ENCODE measurements at regions not wholly inside any gene's neighbourhood (a gene's known extent, or its start where the extent isn't known, plus 50 kb on each side); places are given as distances from the start of the nearest gene placed in this dataset.

GRCh38 chr9:82231411-82231810 lies 242.8 kb downstream of the SPATA31D1 start:
- no peak for FAIRE-seq

GRCh38 chr9:82234160-82234943 lies 245.8 kb downstream of the SPATA31D1 start:
- FAIRE-seq: no peak

- FAIRE-seq: no peak
These were observed 253.9 kb downstream of the SPATA31D1 start for GRCh38 chr9:82242285-82242963.

- FAIRE-seq: no peak
These were observed 258.7 kb downstream of the SPATA31D1 start for GRCh38 chr9:82247318-82247717.

- no peak for FAIRE-seq
These were observed 263.5 kb downstream of the SPATA31D1 start for GRCh38 chr9:82252116-82252515.

GRCh38 chr9:82254646-82255367 lies 266.2 kb downstream of the SPATA31D1 start:
- no peak for FAIRE-seq

- no peak for FAIRE-seq
These were observed 267.1 kb downstream of the SPATA31D1 start for GRCh38 chr9:82255481-82256176.

GRCh38 chr9:82260691-82261090 lies 272.1 kb downstream of the SPATA31D1 start:
- FAIRE-seq: no peak

- FAIRE-seq: no peak
These were observed 275.0 kb downstream of the SPATA31D1 start for GRCh38 chr9:82263619-82264018.

GRCh38 chr9:82271106-82271561 lies 282.6 kb downstream of the SPATA31D1 start:
- FAIRE-seq: no peak

- FAIRE-seq: no peak
These were observed 284.5 kb downstream of the SPATA31D1 start for GRCh38 chr9:82273121-82273520.

- no peak for FAIRE-seq
These were observed 286.8 kb downstream of the SPATA31D1 start for GRCh38 chr9:82275258-82275927.

GRCh38 chr9:82281066-82281465 lies 292.5 kb downstream of the SPATA31D1 start:
- no peak for FAIRE-seq

GRCh38 chr9:82284758-82285157 lies 296.2 kb downstream of the SPATA31D1 start:
- no peak for FAIRE-seq

GRCh38 chr9:82295181-82295580 lies 306.6 kb downstream of the SPATA31D1 start:
- no peak for FAIRE-seq

GRCh38 chr9:82299870-82300269 lies 311.3 kb downstream of the SPATA31D1 start:
- FAIRE-seq: no peak

- no peak for FAIRE-seq
These were observed 314.5 kb downstream of the SPATA31D1 start for GRCh38 chr9:82302968-82303655.

GRCh38 chr9:82308836-82309235 lies 320.3 kb downstream of the SPATA31D1 start:
- FAIRE-seq: no peak

- no peak for FAIRE-seq
These were observed 325.1 kb downstream of the SPATA31D1 start for GRCh38 chr9:82313697-82314096.

GRCh38 chr9:82320566-82320965 lies 332.0 kb downstream of the SPATA31D1 start:
- FAIRE-seq: no peak

GRCh38 chr9:82325907-82326306 lies 337.3 kb downstream of the SPATA31D1 start:
- no peak for FAIRE-seq

GRCh38 chr9:82327641-82328040 lies 339.1 kb downstream of the SPATA31D1 start:
- FAIRE-seq: no peak

Data from G401.6 (cell line).